NCI-H128 (cell line): ENCODE measurements at regions not wholly inside any gene's neighbourhood (a gene's known extent, or its start where the extent isn't known, plus 50 kb on each side); places are given as distances from the start of the nearest gene placed in this dataset.
"Not testable (repeated sequence)": the region's sequence is repeated elsewhere in the genome, so short reads cannot be mapped to it uniquely, and the experiment has no call there.

Experiments used
- DNase-seq: peaks from one replicate; lab custom pipeline; 2025; ENCODE audit not compliant: unreplicated experiment; lab: John Stamatoyannopoulos, UW

DNA sequence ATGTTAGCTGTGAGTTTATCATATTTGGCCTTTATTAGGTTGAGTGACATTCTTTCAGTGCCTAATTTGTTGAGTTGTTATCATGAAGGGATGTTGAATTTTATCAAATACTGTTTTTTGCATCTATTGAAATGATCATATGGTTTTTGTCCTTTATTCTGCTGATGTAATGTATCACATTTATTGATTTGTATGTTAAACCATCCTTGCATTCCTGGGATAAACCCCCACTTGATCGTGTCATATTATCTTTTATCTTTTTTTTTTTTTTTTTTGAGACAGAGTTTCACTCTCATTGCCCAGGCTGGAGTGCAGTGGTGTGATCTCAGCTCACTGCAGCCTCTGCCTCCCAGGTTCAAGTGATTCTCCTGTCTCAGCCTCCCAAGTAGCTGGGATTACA is 51.9 kb upstream of the MFGE8 start:
- DNase-seq, result not testable (repeated sequence)

DNA sequence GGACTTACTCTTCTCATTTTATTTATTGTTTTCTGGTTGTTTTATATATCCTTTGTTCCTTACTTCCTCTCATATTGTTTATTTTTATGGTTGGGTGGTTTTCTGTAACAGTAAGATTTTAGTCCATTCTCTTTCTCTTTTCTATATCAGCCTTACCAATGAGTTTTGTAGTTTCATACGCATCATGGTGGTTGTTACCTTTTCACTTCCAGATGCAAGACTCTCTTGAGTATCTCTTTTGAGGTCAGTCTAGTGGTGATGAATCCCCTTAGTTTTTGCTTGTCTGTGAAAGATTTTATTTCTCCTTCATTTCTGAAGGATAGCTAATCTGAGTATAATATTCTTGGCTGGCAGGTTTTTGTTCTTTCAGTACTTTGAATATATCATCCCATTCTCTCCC is 57.1 kb upstream of the MFGE8 start:
- DNase-seq, result no peak

DNA sequence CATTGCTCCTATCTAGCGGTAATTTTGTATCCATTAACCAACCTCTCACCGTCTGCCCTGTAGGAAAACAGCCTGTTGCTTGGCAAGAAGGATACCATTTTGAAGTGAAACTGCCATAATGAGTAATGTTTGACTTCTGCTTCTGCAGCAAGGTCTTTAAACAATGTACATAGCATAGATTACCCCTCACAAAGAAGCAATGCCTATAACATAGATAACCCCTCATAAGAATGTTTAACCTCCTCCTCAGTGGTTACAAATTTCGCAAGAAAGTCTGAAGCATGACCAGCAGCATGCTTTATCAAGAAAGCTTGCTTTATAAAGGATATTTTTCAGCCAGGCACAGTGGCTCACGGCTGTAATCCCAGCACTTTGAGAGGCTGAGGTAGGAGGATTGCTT is 61.2 kb upstream of the MFGE8 start:
- no peak for DNase-seq

DNA sequence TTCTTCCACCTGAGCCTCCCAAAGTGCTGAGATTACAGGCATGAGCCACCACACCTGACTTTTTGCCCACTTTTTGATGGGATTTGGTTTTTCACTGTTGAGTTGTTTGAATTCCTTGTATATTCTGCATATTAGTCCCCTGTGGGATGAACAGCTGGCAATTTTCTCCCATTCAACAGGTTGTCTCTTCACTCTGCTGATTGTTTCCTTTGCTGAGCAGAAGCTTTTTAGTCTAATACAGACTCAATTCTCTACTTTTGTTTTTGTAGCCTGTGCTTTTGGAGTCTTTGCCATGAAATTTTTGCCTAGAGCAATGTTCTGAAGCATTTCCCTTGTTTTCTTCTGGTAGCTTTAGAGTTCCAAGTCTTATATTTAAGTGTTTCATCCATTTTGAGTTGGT is 62.7 kb upstream of the MFGE8 start:
- DNase-seq, result no peak

DNA sequence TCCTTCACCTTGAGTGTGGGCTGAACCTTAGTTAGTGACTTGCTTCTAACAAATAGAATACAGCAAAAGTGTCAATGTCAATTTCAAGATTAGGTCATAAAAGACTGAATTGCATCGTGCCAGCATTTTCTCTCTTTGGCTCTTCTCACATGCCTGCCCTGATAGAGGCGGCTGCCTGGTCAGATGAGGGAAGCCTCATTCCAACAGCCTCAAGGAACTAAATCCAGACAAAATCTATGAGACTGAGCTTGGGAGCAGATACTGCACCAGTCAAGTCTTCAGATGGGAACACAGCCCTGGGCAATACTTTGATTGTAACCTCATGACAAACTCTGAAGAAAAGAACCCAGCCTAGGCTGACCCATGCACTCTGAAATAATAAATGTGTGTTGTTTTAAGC is 63.5 kb upstream of the MFGE8 start:
- DNase-seq, result no peak

DNA sequence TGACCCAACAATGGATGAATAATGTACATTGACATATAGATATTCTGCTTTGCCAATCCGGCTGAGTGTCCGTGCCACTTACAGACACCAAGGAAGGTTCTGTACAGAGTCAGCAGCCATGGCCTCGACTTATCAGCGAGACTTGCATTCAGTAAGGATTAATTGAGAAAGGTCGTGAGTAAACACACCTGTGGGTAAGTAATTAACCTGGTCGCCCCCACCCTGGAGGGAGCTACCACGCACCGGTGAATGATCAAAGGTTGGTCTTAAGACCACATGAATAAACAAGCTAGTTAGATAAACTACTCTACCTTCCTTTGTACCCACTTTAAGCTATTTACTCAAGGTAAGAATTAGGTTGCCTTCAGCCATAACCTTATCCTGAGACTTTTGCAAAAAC is 66.5 kb upstream of the MFGE8 start:
- DNase-seq, result no peak

DNA sequence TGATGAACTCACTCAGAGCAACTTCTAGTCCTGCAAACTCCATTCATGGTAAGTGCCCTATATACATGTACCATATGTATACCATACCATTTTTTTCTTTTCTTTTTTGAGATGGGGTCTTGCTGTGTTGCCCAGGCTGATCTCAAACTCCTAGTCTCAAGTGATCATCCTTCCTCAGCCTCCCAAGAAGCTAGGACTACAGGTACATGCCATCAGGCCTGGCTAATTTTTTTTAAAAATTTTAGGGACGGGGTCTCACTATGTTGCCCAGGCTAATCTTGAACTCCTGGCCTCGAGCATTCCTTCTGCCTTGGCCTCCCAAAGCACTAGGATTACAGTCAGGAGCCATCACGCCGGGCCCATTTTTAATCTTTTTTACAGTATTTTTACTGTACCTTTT is 67.3 kb upstream of the MFGE8 start:
- no peak for DNase-seq

DNA sequence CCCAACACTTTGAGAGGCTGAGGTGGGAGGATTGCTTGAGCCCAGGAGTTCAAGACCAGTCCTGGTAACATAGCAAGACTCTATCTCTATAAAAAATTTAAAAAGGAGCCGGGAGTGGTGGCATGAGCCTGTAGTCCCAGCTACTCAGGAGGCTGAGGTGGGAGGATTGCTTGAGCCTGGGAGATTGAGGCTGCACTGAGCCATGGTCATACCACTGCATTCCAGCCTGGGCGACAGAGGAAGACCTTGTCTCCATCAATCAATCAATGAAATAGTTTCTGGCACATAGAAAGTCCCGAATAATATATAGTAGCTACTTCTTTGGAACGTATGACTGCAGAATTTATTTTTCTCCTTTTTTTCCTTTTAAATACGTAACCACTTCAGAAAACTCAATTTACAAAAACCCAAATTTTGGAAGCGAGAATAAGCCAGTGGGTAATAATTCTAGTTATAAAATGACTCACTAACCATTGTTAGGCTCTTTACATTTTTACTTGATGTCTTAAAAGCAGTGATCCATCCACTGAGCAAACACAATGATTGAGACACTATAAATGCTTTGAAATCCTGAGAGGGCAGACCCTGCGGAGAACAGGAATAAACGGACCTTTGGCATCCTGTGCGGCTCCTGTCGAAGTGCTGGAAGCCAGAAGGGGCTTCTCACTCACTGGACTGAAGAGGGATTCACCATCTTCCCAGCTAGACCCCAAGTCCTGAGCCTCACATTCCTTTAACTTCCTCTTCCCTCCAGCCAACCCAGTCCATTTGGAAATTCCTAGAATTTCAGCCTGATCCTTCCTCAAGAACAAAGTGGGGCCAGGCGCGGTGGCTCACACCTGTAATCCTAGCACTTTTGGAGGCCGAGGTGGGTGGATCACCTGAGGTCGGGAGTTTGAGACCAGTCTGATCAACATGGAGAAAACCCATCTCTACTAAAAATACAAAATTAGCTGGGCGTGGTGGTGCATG is 68.4 kb upstream of the MFGE8 start:
- DNase-seq, result no peak

DNA sequence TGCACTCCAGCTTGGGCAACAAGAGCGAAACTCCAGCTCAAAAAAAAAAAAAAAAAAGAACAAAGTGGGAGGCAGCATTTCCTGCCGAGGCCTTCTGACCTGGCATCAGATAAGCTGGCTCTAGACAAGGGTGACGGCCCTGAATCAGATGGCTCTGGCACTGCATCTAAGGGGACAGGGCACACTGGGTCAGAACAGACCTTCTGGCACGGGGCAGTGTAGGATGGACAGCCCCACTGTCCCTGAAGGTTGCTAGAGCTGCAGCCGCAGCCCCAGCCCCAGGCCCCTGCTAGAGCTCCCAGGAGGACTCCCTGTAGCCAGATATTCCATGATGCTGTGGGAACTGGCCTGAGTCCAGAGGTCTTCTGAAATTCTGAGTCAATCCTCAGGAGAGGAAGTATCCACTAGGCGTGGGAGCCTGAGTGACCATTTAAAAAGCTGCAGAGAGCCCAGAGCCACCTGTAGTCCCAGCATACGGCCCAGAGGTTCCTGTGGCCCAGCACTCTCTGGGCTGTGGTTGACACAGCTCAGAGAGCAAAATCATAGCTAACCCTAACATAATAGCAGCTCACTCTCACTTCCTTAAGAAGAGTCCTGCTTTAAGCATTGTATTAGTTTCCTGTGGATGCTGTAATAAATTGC is 69.2 kb upstream of the MFGE8 start:
- no peak for DNase-seq

DNA sequence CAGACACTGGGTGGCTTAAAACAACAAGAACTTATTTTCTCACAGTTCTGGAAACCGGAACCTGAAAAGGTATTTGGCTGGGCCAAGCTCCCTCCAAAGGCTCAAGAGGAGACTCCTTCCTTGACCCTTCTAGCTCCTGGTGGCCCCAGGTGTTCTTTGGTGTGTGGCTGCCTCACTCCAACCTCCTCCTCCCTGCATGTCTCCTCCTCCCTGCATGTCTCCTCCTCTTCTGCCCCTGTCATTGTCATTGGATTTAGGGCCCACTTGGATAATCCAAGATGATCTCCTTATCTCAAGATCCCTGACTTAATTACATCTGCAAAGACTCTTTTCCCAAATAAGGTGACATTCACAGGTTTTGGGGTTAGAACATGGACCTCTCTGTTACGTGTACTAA is 69.8 kb upstream of the MFGE8 start:
- no peak for DNase-seq

DNA sequence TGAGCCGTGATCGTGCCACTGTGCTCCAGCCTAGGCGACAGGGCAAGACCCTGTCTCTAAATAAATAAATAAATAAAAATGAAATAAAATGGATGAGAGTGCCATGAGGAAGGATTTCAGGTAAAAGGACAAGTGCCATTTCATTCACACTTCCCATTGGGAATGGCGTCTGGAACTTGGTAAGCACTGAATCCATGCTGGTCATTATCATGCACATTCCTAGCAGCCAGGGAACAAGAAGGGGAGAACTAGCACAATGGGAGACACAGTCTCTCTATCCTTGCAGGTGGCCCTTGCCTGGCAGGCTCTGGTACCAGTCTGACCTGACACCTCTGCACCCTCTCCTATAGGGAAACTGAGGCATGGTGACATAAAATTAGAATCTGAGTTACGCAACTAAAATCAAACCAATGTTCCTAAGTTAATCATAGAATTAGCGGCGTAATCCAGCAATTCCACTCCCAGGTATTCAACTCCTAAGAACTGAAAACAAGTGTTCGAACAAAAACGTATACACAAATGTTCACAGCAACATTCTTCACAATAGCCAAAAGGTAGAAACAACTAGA is 70.8 kb upstream of the MFGE8 start:
- DNase-seq, result no peak

DNA sequence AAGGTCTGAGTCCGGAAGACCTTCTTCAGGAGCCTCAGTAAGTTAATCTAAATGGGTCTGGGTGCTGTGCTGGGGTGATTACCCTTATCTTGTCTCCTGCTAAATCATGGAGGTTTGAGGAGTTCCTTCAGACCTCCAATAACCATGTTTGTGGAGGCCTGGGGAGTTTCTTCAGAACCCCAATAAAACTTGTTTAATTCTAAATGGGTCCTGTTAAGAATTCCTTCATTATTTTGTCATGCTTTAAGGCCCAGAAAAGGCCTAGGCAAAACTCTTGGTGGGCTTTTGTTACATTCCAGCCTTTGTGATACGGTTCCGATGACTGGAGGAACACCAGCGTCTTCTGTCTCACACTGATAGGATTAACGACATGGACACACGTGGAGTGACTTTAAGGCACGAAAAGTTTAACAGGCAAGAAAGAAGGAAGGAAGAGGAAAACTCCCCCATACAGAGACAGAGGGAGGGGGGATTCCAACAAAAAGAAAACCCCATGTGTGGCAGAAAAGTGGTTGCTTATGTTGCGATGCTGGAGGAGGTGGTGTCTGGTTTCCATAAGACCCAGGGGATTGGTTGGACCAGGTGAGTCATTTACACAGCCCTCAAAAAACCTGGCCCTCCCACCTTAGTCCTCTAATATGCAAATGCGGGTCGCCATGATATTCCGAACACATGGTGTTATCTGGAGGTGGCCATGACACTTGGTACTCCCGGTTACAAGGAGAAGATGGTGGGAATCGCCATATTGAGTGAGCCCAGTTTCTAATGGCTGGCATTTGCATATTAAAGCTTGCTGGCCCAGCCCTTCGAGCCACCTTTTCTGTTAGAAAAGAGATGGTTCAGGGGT is 72.6 kb upstream of the MFGE8 start:
- DNase-seq, result no peak

DNA sequence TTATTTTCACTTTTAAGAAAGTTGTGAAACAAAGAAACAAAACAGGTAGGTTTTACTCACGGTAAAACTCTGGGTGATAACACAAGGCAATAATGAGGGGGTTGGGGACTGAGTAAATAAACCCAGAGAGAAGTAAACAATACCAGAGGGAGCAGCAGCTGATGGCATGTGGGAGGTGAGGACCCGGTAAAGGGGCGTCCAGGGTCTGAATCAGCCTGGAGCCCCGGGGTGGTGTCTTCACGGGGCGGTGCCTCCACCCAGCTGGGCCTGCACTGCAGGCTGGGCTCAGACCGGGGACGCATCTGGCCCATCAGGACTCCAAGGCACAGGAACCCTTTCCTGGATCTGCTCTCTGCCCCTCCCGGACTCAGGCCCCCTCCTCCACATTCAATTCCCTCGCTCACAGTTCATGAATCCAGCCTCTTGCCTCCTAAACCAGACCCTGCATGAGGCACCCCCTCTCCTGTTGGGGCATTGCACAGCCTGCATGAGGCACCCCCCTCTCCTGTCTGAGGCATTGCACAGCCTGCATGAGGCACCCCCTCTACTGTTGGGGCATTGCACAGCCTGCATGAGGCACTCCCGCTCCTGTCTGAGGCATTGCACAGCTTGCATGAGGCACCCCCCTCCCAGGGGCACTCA is 73.9 kb upstream of the MFGE8 start:
- no peak for DNase-seq

DNA sequence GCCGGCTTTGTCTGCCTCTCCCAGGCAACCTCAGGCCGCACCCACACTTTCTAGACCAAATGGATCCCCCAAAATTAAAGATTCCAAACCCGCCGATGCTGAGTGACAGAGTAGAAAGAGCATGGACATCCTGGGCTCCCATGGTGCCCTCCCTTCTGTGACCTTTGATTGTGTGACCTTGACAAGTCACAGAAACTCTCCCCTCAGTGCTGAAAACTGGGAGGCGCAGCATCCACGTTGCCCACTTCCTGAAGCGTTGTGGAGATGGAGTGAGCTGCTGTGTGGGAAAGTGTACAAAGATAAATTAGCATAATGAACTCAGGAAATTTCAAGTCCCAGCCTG is 74.4 kb upstream of the MFGE8 start:
- no peak for DNase-seq

DNA sequence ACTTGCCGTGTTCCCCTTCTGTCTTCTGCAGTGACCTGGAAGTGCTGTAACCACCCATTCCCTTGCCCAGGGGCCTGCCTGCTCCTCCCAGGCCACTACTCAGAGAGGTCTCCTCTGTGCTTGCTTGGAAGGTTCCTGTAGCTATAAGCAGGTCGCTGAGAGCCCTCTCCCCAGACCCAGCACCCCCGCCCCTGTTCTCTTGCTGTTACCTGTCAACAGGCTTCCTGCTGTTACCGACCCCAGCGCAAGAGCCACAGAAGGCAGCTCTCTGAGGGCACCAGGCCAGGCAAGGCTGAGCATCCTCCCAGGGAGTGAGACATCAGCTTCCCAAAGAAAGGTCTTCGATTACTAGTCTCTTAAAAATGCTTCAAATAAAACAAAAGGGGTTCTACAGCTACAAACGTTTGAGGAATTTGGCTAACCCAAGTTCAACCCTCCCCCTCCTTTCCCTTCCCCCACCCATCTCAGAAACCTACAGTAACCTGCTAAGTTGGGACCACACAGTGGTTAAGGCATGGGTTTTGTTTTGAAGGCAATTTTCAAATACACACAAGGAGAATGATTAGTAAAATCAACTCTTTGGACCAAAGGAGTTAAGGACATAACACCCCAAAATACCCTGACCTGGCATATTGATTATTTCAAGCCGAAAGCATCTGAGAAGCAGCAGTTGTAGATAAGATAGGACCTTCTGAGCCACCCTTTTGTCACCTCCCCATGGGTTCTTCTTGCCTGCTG is 74.9 kb upstream of the MFGE8 start:
- DNase-seq, result no peak

DNA sequence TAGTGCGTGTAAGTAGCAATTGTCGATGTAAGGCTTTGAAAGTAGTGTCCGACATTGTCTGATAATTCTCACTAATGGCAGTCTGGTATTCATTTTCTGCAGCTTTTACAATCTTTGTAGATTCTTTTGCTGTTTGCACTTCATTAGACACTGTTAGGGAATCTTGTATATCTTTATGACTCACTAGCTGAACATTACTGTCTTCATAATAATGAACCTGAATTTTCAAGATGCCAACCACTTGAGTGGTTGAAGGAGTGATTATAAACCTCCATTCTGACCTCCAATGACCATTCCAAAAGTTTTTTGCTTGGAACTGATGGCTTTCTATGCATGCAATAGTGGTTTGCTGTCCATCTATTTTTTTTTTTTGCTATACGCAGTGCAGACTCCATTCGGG is 76.4 kb upstream of the MFGE8 start:
- DNase-seq, result no peak

DNA sequence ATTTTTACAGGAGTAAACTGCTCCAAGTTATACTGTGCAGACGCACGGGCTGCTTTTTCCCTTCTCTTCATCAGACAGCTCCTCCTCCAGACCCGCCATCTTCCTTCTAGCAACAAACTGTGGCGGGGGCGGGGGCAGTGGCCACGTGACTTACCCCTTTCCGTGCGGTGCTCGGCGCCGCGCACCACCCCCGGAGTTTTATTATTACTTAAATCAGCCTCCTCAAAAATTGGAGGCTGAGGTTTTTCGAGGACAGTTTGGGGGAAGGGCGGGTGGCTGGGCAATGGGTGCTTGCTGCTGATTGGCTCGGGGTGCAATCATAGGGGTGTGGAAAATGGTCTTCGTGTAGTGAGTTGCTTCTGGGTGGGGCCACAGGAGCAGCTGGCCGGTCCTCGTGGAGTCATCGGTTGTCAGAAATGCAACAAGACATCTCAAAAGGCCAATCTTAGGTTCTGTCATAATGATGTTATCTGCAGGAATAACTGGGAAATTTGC is 77.1 kb upstream of the MFGE8 start:
- no peak for DNase-seq

DNA sequence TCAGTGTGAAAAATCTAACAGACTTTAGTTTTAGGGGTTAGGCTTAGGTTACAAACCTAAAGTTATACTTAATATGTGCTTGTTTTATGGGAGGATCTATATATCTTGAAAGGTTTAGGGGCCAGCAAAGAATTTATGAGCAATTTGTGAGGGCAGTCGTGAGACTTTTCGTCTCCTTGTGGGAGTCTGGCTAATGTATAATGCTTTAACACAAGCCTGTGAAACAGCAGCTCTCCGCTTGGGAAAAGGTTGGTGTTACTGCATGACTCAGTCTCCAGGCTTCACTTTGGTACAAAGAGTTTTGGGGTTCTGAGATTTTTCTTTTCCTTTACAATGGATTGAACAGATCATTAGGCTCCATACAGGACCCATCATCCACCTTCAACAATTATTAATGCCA is 79.0 kb upstream of the MFGE8 start:
- no peak for DNase-seq

DNA sequence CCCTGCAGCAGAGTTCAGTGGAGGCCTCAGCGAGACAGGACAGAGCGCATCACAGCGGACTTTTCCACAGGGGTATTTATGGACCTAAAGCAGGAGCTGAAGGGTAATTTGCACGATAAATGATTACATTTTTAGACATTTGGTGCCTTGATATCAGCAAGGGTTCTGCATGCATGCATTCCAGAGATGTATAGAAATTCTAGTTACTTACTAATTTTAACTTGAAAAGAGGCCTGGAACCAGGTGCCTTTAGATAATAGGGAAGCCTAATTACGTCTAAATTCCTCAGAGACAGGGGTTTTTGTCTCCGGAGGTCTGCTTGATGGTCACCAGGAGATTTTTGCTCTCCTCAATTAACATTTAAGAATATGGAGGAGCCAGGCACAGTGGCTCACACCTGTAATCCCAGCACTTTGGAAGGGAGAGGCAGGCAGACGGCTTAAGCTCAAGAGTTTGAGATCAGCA is 79.8 kb upstream of the MFGE8 start:
- no peak for DNase-seq

DNA sequence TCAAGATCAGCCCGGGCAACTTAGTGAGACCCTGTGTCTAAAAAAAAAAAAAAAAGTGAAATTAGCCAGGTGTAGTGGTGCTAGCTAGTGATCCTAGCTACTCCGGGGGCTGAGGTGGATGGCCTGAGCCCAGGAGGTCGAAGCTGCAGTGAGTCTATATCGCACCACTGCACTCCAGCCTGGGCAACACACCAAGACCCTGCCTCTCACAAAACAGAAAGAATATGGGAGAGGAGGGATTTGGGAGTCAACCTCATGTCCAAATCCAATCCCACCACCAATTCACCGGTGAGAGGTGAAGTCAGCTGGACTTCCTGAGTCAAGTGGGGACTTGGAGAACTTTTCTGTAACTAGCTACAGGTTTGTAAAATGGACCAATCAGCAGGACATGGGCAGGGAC is 80.5 kb upstream of the MFGE8 start:
- DNase-seq, result no peak
